ENCODE measurements at regions not wholly inside any gene's neighbourhood (a gene's known extent, or its start where the extent isn't known, plus 50 kb on each side); places are given as distances from the start of the nearest gene placed in this dataset.
A peak's percentile ranks its signal among the peaks of the same experiment; 100 is the strongest.
"Not testable (repeated sequence)": the region's sequence is repeated elsewhere in the genome, so short reads cannot be mapped to it uniquely, and the experiment has no call there.

DNA sequence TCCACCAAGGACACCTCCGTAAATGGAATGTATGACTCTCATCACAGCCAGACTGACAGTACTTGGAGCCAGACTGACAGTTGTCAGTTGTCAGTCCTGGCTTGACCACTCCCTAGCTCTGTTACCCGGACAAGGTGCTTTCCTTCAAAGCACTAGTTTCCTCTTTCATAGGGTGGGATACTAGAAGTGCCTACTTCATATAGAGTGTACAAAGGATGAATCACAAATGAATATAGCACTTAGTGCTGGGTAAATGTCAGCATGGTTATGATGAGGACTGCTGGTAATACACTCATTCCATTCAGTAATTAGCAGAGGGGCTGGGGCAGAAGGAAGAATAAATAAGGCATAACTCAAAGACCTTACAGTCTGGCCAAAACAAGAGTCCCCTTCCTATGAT, 91.4 kb downstream of the ARL4C start:
- DNase-seq = no peak

DNA sequence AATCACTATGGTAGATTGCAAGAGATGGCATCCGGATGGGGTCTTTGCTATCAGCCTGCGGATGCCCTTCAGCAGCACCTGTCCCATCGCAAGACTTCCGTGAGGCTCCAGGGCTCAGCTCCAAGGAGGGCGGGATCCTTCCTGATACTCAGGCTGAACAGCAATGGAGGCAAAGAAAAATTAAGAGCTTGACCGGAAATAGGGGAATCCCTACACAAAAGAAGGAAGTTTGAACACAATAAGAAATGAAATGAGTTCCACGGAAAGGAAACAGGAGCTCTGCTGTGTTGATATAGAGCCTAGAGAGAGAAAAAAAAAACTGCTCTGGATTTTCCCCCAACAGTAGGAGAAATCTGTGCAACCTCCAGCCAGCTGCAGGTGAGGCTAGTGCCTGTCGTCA, 91.9 kb downstream of the ARL4C start:
- DNase-seq = no peak

DNA sequence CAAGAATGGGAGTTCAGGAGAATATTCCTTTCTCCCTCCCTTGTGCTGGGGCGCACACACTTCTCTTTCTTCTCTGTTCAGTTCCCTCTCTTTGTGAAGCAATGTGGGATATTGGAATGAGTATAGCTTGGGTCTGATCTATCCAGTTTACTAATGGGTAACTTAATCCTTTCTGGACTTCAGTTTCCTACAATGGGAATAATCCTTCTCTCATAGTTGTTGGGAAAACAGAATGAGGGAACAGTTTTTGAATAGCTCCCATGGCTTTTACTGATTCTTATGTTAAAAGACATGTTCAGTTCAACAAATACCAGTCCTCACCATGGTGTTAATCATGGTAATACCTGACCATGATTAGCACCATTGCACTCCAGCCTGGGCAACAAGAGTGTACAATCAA, 93.1 kb downstream of the ARL4C start:
- DNase-seq = no peak

DNA sequence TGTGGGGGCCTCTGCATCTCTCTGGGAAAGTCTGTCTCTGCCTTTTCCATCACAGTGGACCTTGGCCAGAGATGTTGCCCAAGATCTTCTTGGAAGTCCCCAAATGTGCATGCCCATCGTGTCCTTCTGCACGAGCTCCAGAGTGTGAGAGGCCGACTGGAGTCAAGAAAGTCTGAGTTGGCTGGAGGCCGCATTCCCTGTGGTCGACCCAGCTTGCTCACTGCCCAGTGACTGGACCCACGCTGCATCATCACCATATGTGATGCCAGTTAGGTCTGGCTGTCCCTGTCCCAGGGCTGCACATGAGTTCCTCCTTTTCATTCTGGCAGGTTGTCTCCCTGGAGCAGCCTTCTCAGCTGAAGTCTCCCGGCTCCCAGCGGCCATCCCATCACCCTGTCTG, 93.8 kb downstream of the ARL4C start:
- DNase-seq = no peak

DNA sequence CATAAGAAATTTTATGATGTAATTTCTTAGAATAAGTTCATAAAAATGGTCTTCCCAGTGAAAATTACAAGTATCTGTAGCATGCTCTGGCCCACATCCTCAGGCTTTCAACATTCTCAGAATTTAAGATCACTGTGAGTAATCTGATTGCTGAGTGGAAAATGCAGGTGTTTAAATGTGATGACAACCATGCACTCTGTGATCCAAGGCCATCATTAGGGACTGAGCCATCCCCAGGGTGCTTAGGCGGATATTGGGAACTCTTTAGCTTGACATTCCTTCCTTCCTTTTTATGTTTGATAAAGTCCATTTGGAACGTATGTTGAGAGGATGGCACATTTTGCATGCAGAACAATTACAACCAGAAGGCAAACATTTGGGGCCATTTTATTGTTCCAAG, 95.5 kb downstream of the ARL4C start:
- no peak for DNase-seq

DNA sequence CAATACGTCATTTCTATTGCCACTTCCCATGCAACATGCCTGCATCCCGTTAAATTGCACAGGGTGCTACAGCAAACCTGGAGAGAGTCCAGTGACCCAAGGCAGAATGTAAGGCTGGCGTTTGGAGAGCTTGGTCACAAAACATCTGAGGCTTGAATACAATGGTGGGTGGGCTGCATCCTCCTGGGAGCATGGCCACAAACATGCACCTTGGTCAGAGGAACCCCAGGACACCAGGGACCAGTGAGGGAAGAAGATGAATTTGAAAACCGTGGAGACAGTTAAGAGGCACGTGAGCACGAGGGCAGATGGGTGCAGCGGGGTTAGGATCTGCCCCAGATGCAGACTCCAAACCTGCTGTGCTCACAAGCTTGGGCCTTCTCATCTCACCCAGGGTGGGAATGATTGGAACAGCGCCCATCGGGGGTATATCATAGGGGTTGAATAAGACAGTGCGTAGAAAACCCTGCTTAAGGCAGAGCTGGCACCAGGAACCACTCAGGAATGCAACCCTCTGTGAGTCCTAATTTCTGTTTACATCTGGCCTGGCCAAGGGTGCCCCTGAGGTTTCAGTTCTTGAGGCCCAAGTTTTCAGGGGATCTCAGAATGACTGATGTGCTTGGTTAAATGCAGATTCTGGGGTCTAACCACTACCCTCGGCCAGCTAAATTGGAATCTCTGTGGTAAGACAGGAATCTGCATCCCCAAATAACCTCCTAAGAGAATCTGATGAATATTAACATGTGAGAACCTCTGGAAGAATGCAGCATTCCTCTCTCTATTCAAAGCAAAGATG, 97.2 kb downstream of the ARL4C start:
- no peak for DNase-seq

DNA sequence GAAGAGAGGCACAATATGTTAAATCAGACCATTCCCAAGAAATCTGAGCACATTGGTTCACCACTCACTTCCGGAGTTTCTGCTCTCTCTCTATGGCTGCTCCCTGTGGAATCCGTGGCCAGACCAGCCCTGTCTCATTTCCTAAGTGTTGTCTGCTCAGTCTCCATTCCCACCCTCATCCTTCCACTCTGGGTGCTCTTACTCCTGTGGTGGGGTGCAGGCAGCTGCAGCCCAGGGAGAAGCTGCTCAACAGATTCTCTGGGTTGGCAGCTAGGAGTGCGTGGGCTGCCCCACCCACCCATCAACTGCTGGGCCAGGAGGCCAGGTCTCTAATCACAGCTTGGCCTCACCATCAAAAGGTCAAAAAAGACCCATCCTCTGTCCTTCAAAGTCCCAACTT, 98.3 kb downstream of the ARL4C start:
- no peak for DNase-seq

DNA sequence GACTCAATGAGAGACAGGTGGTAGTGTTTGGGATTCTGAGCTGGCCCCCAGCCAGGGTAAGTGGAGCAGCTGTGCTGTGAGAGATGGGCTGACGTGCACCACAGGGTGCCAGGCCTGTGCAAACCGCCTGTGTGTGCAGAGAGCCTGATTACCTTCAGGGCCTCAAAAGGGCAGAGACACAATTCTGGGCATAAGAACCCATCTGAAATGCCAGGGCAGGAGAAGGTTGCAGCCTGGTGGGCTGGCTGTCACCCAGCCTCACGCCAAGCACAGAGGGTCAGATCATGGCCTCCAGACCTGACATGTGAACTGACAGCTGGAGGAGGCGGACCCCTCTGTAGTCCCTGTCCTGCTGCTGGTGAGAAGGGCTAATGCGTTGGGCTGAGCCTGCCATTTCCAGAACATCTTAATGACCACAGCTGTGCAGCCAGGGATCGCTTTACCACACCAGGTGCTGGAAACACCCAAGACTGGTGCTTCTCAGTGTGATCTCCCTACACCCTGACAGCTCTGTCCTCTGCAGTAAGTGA, 100.9 kb downstream of the ARL4C start:
- peak; percentile 94 for DNase-seq

DNA sequence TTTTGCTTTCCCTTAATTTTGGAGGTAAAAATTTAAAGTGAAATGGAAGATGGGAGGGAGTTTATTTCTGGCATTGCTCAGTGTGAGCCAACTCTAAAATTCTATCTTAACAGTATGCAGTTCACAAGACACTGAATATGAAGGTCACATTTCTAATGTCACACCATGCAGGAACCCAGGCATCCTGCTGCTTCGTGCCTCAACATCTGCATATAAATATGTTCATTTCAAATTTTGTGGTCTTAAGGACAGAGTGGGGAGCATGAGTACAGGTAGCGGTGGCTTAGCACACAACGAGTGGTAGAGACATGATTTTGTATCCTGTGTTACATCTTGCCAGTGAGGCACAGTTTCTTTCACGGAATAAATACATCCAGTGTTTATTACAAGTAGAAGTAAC, 102.4 kb downstream of the ARL4C start:
- no peak for DNase-seq

DNA sequence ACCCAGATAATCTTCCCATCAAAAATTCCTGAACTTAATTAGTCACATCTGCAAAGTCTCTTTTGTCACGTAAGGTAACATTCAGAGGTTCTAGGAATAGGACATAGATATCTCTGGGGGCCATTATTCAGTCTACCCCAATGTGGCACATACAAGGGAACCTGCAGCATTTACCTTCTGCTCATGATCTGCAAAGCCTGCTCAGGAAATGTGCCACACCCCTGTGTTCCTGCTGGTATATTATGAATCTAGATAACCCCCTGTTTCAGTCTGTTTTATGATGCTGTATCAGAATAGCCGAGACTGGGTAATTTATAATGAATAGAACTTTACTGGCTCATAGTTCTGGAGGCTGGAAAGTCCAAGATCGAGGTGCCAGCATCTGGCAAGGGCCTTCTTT, 103.5 kb downstream of the ARL4C start:
- no peak for DNase-seq

DNA sequence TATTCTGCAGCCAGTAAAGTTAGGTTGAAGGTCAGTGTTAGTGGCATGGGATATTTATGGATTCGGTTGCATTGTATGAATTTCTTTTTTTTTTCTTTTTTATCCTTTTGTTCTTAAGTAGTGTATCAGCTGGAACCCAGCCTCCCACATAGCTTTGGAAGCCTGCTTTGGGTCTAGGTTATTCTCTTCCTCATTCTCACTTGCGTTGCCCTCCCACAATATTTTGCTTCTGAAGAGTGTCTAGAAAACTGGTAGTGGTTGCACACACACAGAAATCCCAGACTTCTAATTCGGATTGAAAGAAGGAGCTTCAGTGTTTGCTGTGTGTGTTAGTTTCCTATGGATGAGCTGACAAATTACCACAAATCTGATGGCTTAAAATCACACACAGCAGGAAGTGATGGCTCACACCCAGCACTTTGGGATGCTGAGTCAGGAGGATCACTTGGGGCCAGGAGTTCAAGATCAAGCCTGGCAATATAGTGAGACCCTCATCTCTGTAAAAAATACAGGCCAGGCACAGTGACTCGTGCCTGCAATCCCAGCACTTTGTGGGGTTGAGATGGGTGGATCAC, 104.8 kb downstream of the ARL4C start:
- DNase-seq = no peak

DNA sequence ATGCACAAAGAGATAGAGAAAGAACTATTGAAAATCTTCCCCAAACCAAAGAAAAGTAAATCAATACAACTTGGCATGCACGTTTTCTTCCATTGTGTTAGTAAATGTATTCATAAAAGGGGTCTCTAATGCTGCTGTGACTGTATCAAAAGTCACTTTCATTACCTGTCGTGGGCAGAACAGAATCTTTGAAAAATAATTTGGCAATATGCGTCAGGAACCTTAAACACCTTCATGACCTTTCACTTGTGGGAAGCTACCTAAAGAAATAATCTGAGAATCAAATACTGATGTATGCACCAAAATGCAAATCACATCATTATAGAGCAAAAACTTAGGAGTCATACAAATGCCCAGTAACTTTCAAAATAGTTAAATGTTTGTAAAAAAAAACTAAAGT, 105.3 kb downstream of the ARL4C start:
- DNase-seq = no peak

DNA sequence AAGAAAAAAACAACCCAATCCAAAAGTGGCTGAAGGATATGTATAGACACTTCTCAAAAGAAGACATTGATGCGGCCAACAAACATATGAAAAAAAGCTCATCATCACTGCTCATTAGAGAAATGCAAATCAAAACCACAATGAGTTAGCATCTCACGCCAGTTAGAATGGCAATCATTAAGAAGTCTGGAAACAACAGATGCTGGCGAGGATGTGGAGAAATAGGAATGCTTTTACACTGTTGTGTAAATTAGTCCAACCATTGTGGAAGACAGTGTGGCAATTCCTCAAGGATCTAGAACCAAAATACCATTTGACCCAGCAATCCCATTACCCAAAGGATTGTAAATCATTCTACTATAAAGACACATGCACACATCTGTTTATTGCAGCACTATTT, 107.2 kb downstream of the ARL4C start:
- DNase-seq = not testable (repeated sequence)

DNA sequence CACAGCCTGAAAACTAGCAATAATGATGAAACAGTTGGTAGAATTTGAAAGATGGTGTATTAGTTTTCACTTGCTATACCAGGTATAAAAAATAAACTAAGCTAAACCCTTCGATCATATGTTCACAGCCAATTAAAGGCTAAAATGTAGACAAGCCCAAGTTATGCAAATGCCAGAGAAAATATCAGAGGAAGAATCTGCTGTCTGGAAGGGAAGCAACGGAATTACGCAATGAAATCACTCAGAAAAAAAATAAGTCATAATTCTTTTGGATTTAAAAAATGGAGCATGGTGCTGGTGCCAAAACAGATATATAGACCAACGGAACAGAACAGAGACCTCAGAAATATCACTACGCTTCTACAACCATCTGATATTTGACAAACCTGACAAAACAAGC, 108.3 kb downstream of the ARL4C start:
- DNase-seq = no peak

DNA sequence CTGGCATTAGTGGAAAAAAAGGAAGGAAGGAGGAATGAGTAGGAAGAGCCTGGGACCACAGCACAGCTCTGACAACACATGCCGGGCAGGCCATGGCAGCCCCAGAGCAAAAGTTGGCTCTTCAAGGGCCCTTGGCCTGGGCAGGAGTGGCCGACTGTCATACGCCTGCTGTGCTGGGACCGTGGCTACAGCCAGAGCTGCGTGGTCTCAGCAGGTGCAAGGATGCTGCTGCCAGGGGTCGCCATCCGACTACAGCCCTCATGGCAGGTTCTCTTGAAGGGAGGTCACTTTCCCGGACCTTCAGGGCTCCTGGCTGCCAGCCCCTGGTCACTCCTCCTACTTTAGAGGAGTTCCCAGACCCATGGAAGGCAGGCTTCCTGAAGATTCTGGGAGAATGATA, 109.9 kb downstream of the ARL4C start:
- DNase-seq = no peak

DNA sequence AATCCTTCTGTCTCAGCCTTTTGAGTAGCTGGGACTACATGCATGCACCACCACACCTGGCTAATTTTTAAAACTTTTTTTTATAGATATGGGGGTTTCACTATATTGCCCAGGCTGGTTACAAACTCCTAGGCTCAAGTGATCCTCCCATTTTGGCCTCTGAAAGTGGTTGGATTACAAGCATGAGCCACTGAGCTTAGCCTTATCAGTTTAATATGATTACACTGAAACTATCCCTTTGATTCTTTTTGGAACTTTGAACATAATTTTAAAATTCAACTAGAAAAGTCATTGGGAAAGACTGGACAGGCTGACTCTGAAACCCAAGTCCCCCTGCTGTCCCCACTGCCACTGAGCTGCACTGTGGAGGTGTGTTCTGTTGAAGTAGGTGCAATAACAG, 114.8 kb downstream of the ARL4C start:
- no peak for DNase-seq

DNA sequence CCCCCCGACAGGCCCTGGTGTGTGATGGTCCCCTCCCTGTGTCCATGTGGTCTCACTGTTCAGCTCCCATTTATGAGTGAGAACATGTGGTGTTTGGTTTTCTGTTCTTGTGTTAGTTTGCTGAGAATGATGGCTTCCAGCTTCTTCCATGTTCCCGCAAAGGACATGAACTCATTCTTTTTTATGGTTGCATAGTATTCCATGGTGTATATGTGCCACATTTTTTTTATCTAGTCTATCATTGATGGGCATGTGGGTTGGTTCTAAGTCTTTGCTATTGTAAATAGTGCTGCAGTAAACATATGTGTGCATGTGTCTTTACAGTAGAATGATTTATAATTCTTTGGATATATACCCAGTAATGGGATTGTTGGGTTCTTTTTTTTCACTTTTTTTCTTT, 117.9 kb downstream of the ARL4C start:
- DNase-seq = not testable (repeated sequence)

DNA sequence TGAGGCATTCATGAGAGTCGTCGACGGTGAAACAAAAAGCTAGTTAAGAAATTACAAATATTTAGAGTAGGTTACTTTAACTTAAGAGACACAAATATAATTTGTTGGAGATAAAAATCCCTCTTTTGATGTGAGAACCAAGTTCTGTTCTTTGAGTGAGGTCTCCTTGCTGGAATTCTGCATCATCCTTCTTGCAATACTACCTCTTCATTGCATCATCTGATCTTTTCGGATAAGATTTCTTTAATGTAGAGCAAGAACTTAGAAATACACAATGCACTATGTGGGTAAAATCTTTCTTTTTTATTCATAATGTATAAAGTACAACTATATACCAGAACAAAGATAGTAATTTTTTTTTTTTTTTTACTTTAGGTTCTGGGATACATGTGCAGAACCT, 118.4 kb downstream of the ARL4C start:
- no peak for DNase-seq

DNA sequence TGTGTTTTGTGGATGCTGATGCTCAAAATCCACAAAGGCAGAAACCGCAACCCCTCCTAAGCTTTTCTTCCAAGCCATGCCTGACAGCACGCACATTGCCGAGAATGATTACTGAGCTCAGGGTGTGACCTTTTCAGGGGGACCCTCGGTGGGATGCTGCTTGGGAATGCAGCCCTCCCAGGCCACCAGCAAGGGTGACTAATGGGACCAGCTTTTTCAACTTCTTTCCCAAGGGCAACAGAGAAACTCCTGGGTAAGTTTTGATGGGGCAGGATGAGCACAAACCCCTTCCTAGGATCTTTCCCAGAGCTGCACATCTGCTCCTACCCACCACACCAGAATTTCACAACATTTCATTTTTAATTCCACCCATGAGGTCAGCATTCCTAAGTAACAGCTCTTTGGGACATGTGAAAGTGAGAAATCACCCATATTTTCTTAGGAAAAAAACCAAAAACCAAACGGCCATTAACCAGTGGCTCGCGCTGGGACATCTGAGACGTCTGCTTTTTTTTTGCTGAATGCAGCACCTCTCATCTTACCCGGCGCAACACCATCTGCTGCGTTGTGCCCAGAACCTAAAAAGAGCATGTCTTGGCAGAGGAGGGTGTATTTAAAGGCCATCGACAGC, 119.0 kb downstream of the ARL4C start:
- DNase-seq = peak; percentile 7

DNA sequence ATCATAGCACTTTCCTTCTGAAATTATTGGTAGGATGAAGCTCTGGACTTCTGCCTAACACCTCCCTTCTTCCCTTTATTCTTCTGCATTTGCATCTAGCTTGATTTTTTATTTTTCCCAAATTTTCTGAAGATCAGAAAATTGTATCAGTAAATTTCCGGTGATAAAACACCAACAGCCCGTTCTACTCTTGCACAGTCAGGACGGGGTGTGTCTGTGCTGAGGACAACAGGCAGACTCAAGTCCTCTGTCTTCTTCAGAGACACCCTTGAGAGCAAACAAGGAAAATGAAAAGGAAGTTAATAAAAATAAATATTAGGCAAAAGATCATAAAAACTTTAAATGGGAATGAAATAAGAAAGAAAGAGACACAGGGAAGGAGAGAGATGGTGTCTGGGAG, 120.7 kb downstream of the ARL4C start:
- no peak for DNase-seq

DNA sequence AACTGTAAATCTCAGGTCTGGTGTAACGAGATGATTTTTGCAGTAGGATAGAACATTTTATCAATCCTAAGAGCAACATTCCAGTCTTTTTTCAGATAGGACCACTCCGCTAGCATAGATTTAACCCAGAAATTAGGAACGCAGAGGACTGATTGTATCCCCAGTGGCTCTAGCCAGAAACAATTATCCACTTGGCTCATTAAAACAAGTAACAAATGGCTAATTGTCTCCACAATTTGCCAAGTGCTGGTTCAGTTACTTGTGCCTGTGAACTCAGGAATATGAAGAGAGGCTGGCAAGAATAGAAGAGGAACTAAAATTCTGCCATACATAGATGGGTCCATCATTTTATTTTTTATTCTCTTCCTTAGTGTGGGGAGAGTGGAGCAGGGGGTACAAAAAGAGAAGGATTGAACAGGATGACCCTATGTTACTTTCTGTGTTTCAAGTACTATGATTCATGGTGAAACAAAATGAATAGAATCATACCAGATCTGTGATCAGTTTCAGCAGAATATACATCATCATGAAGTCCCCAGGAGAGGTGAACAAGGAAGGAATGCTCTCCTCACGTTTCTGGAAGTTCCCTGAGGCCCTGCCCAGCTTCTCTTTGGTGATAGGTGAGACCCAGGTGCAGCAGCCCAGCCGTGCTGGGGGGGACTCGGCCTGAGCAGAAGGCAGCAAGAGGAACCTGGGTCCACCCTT, 121.6 kb downstream of the ARL4C start:
- no peak for DNase-seq

DNA sequence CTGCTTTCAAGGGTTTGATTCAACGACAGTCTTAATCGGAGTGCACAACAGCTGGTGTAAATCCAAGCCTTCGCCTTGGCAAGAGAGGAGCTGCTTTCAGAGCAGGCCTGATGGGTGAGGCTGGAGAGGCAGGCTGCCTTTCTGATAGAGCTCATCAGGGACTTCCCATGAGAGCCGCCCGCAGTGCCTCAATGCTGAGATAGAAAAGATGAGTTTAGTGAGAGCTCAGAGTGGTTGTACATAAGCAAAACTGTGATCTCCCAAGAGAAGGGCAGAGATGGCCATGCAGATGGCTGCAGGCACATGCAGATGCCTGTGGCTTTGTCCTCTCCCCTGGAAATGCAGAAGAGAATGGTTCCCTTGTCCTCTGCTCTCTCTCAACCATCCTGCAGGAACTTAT, 122.1 kb downstream of the ARL4C start:
- peak; percentile 46 for DNase-seq

DNA sequence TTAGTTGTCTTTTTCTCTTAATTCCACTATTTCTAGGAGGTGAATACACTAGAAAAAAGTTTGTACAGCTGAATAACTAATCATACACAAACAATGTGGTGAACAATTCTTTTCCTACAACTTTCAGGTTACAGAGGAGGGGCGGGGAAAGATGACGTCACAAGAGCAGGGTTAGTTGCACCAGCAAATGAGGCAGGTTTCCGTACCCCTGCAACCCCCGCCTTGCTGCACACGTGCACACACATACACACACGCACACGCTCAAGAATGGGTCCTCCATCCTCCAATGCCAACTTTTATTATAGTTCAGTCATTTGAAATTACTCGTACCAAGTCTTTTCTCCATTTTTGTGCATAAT, 122.8 kb downstream of the ARL4C start:
- DNase-seq = no peak

Measured in NCI-H82 (cell line).